LNCAP (cell line): ENCODE measurements at regions not wholly inside any gene's neighbourhood (a gene's known extent, or its start where the extent isn't known, plus 50 kb on each side); places are given as distances from the start of the nearest gene placed in this dataset.

Experiments
- TF ChIP-seq, protein P1 (sequence below): fragments of 450-650 bp; IDR thresholded peaks from 2 replicates; pipeline ENCODE4 v1.5.1; 2017; ENCODE audit warnings: mild to moderate bottlenecking

DNA sequence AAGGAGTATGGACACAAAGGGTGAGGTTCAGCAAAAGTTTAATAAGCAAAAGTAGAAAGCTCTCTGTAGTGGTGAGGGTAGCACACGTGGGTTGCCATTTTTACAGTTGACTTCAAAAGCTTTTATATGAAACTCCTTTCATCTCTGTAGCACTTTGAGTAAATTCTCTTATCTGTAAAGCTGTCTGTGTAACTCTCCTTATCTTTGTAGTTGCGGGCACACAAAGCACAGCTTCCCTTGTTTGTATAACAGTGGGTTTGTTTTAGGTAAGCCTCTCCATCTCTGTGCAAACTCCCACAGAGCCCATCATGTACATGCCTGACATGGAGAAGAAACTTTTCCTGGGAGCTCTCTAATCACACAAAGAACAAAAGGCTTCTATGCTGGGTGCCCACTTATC, 325.9 kb upstream of the PABPC5 start:
- TF ChIP-seq, protein P1, sequence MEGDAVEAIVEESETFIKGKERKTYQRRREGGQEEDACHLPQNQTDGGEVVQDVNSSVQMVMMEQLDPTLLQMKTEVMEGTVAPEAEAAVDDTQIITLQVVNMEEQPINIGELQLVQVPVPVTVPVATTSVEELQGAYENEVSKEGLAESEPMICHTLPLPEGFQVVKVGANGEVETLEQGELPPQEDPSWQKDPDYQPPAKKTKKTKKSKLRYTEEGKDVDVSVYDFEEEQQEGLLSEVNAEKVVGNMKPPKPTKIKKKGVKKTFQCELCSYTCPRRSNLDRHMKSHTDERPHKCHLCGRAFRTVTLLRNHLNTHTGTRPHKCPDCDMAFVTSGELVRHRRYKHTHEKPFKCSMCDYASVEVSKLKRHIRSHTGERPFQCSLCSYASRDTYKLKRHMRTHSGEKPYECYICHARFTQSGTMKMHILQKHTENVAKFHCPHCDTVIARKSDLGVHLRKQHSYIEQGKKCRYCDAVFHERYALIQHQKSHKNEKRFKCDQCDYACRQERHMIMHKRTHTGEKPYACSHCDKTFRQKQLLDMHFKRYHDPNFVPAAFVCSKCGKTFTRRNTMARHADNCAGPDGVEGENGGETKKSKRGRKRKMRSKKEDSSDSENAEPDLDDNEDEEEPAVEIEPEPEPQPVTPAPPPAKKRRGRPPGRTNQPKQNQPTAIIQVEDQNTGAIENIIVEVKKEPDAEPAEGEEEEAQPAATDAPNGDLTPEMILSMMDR = no peak

DNA sequence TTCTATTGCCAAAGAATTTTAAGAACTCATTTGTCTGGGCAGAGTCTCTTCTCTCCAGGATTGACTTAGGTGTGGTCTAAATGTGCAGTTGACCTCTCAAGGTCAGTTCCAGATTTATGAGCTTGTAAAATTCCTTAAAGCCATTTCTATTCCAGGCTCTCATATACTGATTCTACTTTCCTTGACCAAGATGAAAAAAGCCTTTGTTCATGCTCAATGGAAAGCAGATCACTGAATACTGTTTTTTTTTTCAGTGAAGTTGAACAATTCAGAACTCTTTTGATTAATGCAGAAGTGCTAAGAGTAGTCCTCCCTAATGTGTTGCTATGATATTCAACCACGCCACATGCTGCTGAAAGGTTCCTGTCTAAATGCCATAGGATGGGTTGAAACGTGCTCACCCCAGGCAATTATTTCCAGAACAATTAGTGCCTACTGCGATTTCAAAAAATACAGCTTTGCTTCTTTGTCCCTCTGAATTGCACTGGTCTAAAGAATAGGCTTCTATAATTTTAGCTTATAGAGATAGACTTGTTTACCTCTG, 312.4 kb upstream of the PABPC5 start:
- TF ChIP-seq, protein P1 = no peak

DNA sequence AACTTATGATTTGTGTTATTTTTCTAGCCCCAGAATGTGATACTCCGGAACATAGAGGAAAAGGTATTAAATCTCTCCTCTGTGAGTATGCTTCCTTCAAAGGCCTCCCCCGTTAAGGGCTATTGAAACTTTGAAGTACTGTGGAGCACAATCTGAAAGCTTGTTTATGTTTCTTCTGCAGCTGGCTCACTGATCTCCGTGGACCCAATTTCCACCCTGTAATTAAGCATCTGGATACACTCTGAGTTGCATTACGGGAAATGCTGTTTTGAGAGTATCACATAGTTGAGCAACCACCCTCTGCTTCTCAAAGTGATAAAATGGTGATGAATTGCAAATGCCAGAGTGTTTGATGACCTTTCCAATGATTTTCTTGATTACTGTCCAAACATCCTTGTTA, 296.8 kb upstream of the PABPC5 start:
- TF ChIP-seq, protein P1 = no peak
